ENCODE measurements at regions not wholly inside any gene's neighbourhood (a gene's known extent, or its start where the extent isn't known, plus 50 kb on each side); places are given as distances from the start of the nearest gene placed in this dataset.

DNA sequence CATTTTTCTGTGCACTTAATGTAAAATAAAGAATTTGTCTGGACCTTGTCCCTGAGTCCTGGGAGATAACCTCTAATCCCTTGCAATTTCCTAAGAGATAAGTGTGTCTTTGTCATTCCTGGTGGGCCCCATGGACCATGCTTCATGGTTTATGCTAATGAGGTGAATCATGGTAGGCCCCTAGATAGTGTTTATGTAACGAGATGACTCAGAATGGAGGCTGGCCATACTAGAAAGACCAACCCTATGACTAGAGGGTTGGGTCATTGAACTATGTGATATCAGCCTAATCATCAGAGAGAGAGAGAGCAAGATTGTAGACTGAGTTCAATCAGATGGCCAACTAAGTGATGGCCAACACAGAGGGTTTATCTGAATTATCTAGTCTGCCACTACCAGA is 64.2 kb upstream of the NHSL2 start (continued):
- TF ChIP-seq EZH2 (IDR thresholded peaks at IDR 0.05; ENCODE audit: low read depth, low read length, severe bottlenecking) (no peak), EGR1 (IDR thresholded peaks at IDR 0.05; ENCODE audit: borderline replicate concordance, low read depth, low read length) (no peak), MAX (IDR thresholded peaks at IDR 0.05) (no peak), ATF3 (IDR thresholded peaks at IDR 0.05; ENCODE audit: insufficient read depth, low read depth, low read length) (no peak)

All from H1 (cell line).